HepG2 (cell line): ENCODE measurements at regions not wholly inside any gene's neighbourhood (a gene's known extent, or its start where the extent isn't known, plus 50 kb on each side); places are given as distances from the start of the nearest gene placed in this dataset.

ENCODE experiments used
- ATAC-seq: fragments of 200-7000 bp; cut with Tn5 transposase; 3 replicates; pipeline ENCODE4 v1.9.1; 2020; ENCODE audit warnings: mild to moderate bottlenecking, moderate library complexity
- BruUV-seq: library from RNA; stranded (reverse); fragments of 400-500 nt; replicated peaks from 2 replicates; lab custom pipeline; 2021; lab: Mats Ljungman, UMichigan
- CTCF ChIA-PET: fragments of 300-600 bp; formaldehyde crosslinking; extraction: SDS; loops from one replicate; lab custom pipeline; 2021; ENCODE audit warnings: low total read pairs, inconsistent platforms, low intra/inter-chr PET ratio; lab: Yijun Ruan, JAX
- POLR2A ChIA-PET: fragments of 350-600 bp; sonication (Branson Sonifier 250); formaldehyde crosslinking; loops from one replicate; lab custom pipeline; 2020; ENCODE audit warnings: antibody characterized with exemption, inconsistent platforms; lab: Yijun Ruan, JAX
- DNase-seq: peaks from one replicate; pipeline ENCODE4 v3.0.0-alpha.2; 2015; ENCODE audit warnings: low spot score
- FAIRE-seq: peaks from 3 replicates; lab custom pipeline; 2011; peaks lifted over from hg19 to GRCh38; lab: Jason Lieb, UNC
- H2AFZ ChIP-seq: one replicate; pipeline ENCODE4 v1.6.1; 2011; ENCODE audit warnings: low read length, inconsistent platforms
- H3K27ac ChIP-seq: fragments of 300-600 bp; 3 replicates; pipeline ENCODE4 v1.8.0; 2011; ENCODE audit warnings: mixed run types, mild to moderate bottlenecking, mixed read lengths, low read length, inconsistent platforms; ENCODE audit not compliant: insufficient read depth; ENCODE audit errors: extremely low read length
- H3K27me3 ChIP-seq, 2 experiments: fragments of 200-600 bp in 1 of 2; 2 replicates in 1 of 2; 3 replicates in 1 of 2; pipeline versions ENCODE4 v1.6.0 to v1.8.0; 2011; ENCODE audit warnings: low read length in 2 of 2, mild to moderate bottlenecking in 2 of 2, moderate library complexity in 2 of 2, inconsistent platforms in 1 of 2; ENCODE audit not compliant: insufficient read depth in 2 of 2, control insufficient read depth in 1 of 2
- H3K36me3 ChIP-seq, 2 experiments: fragments of 200-600 bp in 1 of 2; replicated peaks in 1 of 2; 2 replicates in 1 of 2; 3 replicates in 1 of 2; pipeline versions ENCODE4 v1.5.1 to v1.8.0; 2011; ENCODE audit warnings: low read length in 2 of 2, inconsistent platforms in 1 of 2; ENCODE audit not compliant: insufficient read depth in 2 of 2, control insufficient read depth in 1 of 2
- H3K4me1 ChIP-seq: 2 replicates; pipeline ENCODE4 v1.5.1; 2012; ENCODE audit warnings: low read length, inconsistent platforms; ENCODE audit not compliant: insufficient read depth
- H3K4me2 ChIP-seq: 2 replicates; pipeline ENCODE4 v1.6.0; 2011; ENCODE audit warnings: low read depth, low read length, inconsistent platforms
- H3K4me3 ChIP-seq, 3 experiments: fragments of 200-600 bp in 1 of 3; sonication (generic), shearing (Covaris generic) in 1 of 3; replicated peaks in 1 of 3; 2 replicates each; pipeline ENCODE4 v1.5.1; 2011 to 2016; ENCODE audit warnings: low read length in 3 of 3, inconsistent platforms in 2 of 3, low read depth in 2 of 3, mild to moderate bottlenecking in 2 of 3, control low read depth in 1 of 3, mixed read lengths in 1 of 3; ENCODE audit not compliant: insufficient read depth in 1 of 3
- H3K79me2 ChIP-seq: one replicate; pipeline ENCODE4 v1.6.1; 2011; ENCODE audit warnings: low read length, inconsistent platforms; ENCODE audit not compliant: insufficient read depth
- H3K9ac ChIP-seq: 2 replicates; pipeline ENCODE4 v1.6.0; 2011; ENCODE audit warnings: mild to moderate bottlenecking, low read depth, low read length, inconsistent platforms; ENCODE audit not compliant: insufficient read depth
- H3K9me3 ChIP-seq: 2 replicates; pipeline ENCODE4 v1.5.1; 2012; ENCODE audit warnings: mild to moderate bottlenecking, low read length
- H4K20me1 ChIP-seq: 2 replicates; pipeline ENCODE4 v1.6.0; 2011; ENCODE audit warnings: inconsistent platforms, mild to moderate bottlenecking, low read length, moderate library complexity; ENCODE audit not compliant: insufficient read depth
- BRCA1 ChIP-seq: sonication (generic); formaldehyde crosslinking; IDR thresholded peaks from 2 replicates; pipeline ENCODE4 v1.4.0; 2020; ENCODE audit warnings: missing genetic modification reagents
- EEA1 ChIP-seq: sonication (generic); formaldehyde crosslinking; IDR thresholded peaks from 2 replicates; pipeline ENCODE4 v1.5.1; 2020; ENCODE audit warnings: mild to moderate bottlenecking, missing genetic modification reagents, borderline replicate concordance
- KDM5B ChIP-seq: sonication (generic); formaldehyde crosslinking; IDR thresholded peaks from 2 replicates; pipeline ENCODE4 v1.4.0; 2020; ENCODE audit warnings: missing genetic modification reagents, mild to moderate bottlenecking, borderline replicate concordance
- PHB2 ChIP-seq: fragments of 450-650 bp; IDR thresholded peaks from 2 replicates; pipeline ENCODE4 v1.6.1; 2018; ENCODE audit not compliant: partially characterized antibody
- RFX5 ChIP-seq: IDR thresholded peaks from 2 replicates; pipeline ENCODE4 v1.6.1; 2011; ENCODE audit warnings: low read depth, low read length, improper control_type of control experiment
- ZBTB37 ChIP-seq: sonication (generic); formaldehyde crosslinking; IDR thresholded peaks from 2 replicates; pipeline ENCODE4 v1.4.0; 2020; ENCODE audit warnings: mild to moderate bottlenecking, missing genetic modification reagents
- ZBTB38 ChIP-seq: sonication (generic); formaldehyde crosslinking; IDR thresholded peaks from 2 replicates; pipeline ENCODE4 v1.5.1; 2020; ENCODE audit warnings: mild to moderate bottlenecking, missing genetic modification reagents
- ZBTB40 ChIP-seq, 2 experiments: fragments of 450-650 bp in 1 of 2; sonication (generic) in 1 of 2; formaldehyde crosslinking in 1 of 2; IDR thresholded peaks; 2 replicates each; pipeline versions ENCODE4 v1.6.1 to v1.8.0; 2016 to 2022; ENCODE audit warnings: antibody characterized with exemption in 1 of 2, mild to moderate bottlenecking in 1 of 2, missing genetic modification reagents in 1 of 2
- ZNF251 ChIP-seq: sonication (generic); formaldehyde crosslinking; IDR thresholded peaks from 2 replicates; pipeline ENCODE4 v1.9.0; 2021; ENCODE audit warnings: mild to moderate bottlenecking, missing genetic modification reagents
- ZNF263 ChIP-seq: sonication (generic); formaldehyde crosslinking; IDR thresholded peaks from 2 replicates; pipeline ENCODE4 v1.4.0; 2020; ENCODE audit warnings: missing genetic modification reagents
- ZNF768 ChIP-seq: sonication (generic); formaldehyde crosslinking; IDR thresholded peaks from 2 replicates; pipeline ENCODE4 v1.4.0; 2020; ENCODE audit warnings: missing genetic modification reagents
- ZSCAN21 ChIP-seq: sonication (generic); formaldehyde crosslinking; IDR thresholded peaks from 2 replicates; pipeline ENCODE4 v1.8.0; 2022; ENCODE audit warnings: mild to moderate bottlenecking, missing genetic modification reagents, moderate library complexity, borderline replicate concordance
- ZSCAN25 ChIP-seq: sonication (generic); formaldehyde crosslinking; IDR thresholded peaks from 2 replicates; pipeline ENCODE4 v1.8.0; 2022; ENCODE audit warnings: mild to moderate bottlenecking, missing genetic modification reagents
- WGBS: methylation state at CpG from one replicate; pipeline ENCODE4 v1.1.6; 2017; ENCODE audit warnings: low lambda C conversion rate; 5-methylcytosine and 5-hydroxymethylcytosine counted together
- in situ Hi-C: cut with HindIII; loops from 2 replicates; pipeline ENCODE4 v1.10.0; 2017; ENCODE audit warnings: low pct_unique_long_range_greater_than_20kb; ENCODE audit not compliant: extremely low pct_ligation_motif_present
- intact Hi-C: fragments of 100-400 bp; cut with micrococcal nuclease; formaldehyde crosslinking; loops from one replicate; pipeline ENCODE4 v1.10.0; 2022; ENCODE audit not compliant: unreplicated experiment

DNA sequence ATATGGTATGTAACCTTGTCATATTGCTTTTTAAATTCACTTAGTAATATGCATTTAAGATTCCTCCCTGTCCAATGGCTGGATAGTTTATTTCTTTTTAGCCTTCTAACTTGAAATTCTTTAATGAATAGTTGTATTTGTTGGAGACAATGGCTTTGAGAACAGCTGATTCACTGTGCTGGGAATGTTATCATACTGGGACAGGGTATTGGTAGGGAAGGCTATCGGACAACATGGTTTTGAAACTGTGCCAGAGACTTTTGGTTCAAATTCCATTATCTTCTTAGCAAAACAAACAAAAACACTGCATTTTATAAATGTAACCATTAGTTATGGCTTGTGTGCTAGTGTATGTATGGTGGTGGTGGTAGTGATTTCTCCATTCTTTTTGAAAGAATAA lies 517.1 kb upstream of the ANKRD30A start:
- H3K9ac ChIP-seq: no peak overlapping the region
- no peaks in the 10 kb centered on the region for H3K4me1 ChIP-seq
- in situ Hi-C loops (no loop called here), intact Hi-C loops (no loop called here)
- H3K4me2 ChIP-seq: no peak overlapping the region
- POLR2A ChIA-PET: no interaction called here
- H3K4me3 ChIP-seq: no peak overlapping the region
- no peaks in the 10 kb centered on the region for H3K36me3 ChIP-seq
- H3K9me3 ChIP-seq: no peaks in the 10 kb centered on the region
- CTCF ChIA-PET: no interaction called here
- no peak overlapping the region for H3K27ac ChIP-seq
- 4% methylated on average over 1 of the region's 1 CpG for WGBS
- H2AFZ ChIP-seq: no peak overlapping the region
- no peaks in the 10 kb centered on the region for H3K27me3 ChIP-seq
- H3K79me2 ChIP-seq: no peaks in the 10 kb centered on the region
- no peak for FAIRE-seq
- peak; percentile 1 for DNase-seq
- no TSS peak for BruUV-seq
- no peak for ATAC-seq
- no peaks in the 10 kb centered on the region for H4K20me1 ChIP-seq
- TF ChIP-seq ZBTB37 (CRISPR knock-in tag) (no peak), ZBTB40 (IDR thresholded peaks at IDR 0.05) (no peak), ZBTB40 (CRISPR knock-in tag; IDR thresholded peaks at IDR 0.05) (no peak), RFX5 (no peak), ZSCAN21 (CRISPR knock-in tag) (no peak), ZNF263 (CRISPR knock-in tag) (no peak), ZNF768 (CRISPR knock-in tag) (no peak), BRCA1 (CRISPR knock-in tag) (no peak), ZBTB38 (CRISPR knock-in tag) (no peak), KDM5B (CRISPR knock-in tag) (no peak), ZSCAN25 (no peak), ZNF251 (no peak), EEA1 (no peak), PHB2 (no peak)
